Prostate gland (tissue), 2 donors: ENCODE measurements at regions not wholly inside any gene's neighbourhood (a gene's known extent, or its start where the extent isn't known, plus 50 kb on each side); places are given as distances from the start of the nearest gene placed in this dataset.

ENCODE experiments used
- DNase-seq: peaks from one replicate; pipeline ENCODE4 v3.0.0-alpha.2; 2019; ENCODE audit warnings: low spot score
- H3K27ac ChIP-seq, 2 donors: fragments of 200-600 bp; sonication (generic); 2 replicates each; pipeline ENCODE4 v1.5.1; 2017 to 2019
- H3K27me3 ChIP-seq: fragments of 200-600 bp; sonication (generic); replicated peaks from 2 replicates; pipeline ENCODE4 v1.5.1; 2019; ENCODE audit not compliant: insufficient read depth
- H3K36me3 ChIP-seq, 2 donors: fragments of 200-600 bp; sonication (generic); 1 replicate in 1 of 2; 2 replicates in 1 of 2; pipeline versions ENCODE4 v1.5.1 to v1.8.1; 2017 to 2019
- H3K4me1 ChIP-seq: fragments of 200-600 bp; sonication (generic); replicated peaks from 2 replicates; pipeline ENCODE4 v1.5.1; 2019
- H3K4me3 ChIP-seq, 2 donors: fragments of 200-600 bp; sonication (generic); 2 replicates each; pipeline ENCODE4 v1.5.1; 2017 to 2019
- H3K9me3 ChIP-seq: fragments of 200-600 bp; sonication (generic); 2 replicates; pipeline ENCODE4 v1.5.1; 2017
- CTCF ChIP-seq, 4 experiments: fragments of 200-600 bp in 2 of 4; fragments of 450-650 bp in 2 of 4; sonication (generic) in 2 of 4; IDR thresholded peaks; 1 replicate in 3 of 4; 2 replicates in 1 of 4; pipeline ENCODE4 v1.5.1; 2016 to 2019; ENCODE audit warnings: antibody characterized with exemption in 4 of 4, mild to moderate bottlenecking in 2 of 4, moderate library complexity in 2 of 4
- POLR2A ChIP-seq: fragments of 450-650 bp; IDR thresholded peaks from one replicate; pipeline ENCODE4 v1.6.1; 2016; ENCODE audit warnings: antibody characterized with exemption, mild to moderate bottlenecking
- POLR2AphosphoS5 ChIP-seq: sonication (generic); formaldehyde crosslinking; IDR thresholded peaks from one replicate; pipeline ENCODE4 v1.6.1; 2017; ENCODE audit warnings: antibody characterized with exemption
- WGBS: methylation state at CpG from one replicate; pipeline ENCODE4 v1.1.5; 2018; 5-methylcytosine and 5-hydroxymethylcytosine counted together
- intact Hi-C: fragments of 100-400 bp; cut with DNase I; formaldehyde crosslinking; loops from one replicate; pipeline ENCODE4 v1.14.2; 2022

GRCh38 chr11:112563808-112564207 lies 303.1 kb upstream of the PLET1 start:
- WGBS = 66% methylated on average over 5 of the region's 5 CpGs
- H3K27me3 ChIP-seq = no peaks in the 10 kb centered on the region
- no peak for DNase-seq
- TF ChIP-seq CTCF (IDR thresholded peaks at IDR 0.05) = no peak
- TF ChIP-seq POLR2AphosphoS5 = no peak
- no peak for TF ChIP-seq POLR2A
- H3K36me3 ChIP-seq = no peaks in the 10 kb centered on the region
- intact Hi-C loops = no loop called here
- peak overlapping the region; percentile 10 to 35 for H3K27ac ChIP-seq
- H3K4me3 ChIP-seq = no peak overlapping the region
- H3K4me1 ChIP-seq = no peaks in the 10 kb centered on the region
- H3K9me3 ChIP-seq = no peaks in the 10 kb centered on the region

GRCh38 chr11:112564228-112564955 lies 303.7 kb upstream of the PLET1 start:
- H3K9me3 ChIP-seq = no peaks in the 10 kb centered on the region
- WGBS = 32% methylated on average over 3 of the region's 3 CpGs
- no peak for TF ChIP-seq CTCF (IDR thresholded peaks at IDR 0.05)
- peak; percentile 72 for TF ChIP-seq POLR2AphosphoS5
- no peak for TF ChIP-seq POLR2A
- H3K27ac ChIP-seq = peak overlapping the region; percentile 45 to 55
- H3K27me3 ChIP-seq = no peaks in the 10 kb centered on the region
- no peaks in the 10 kb centered on the region for H3K4me1 ChIP-seq
- intact Hi-C loops = no loop called here
- no peaks in the 10 kb centered on the region for H3K36me3 ChIP-seq
- no peak overlapping the region for H3K4me3 ChIP-seq
- DNase-seq = peak; percentile 12

GRCh38 chr11:112565551-112565950 lies 304.9 kb upstream of the PLET1 start:
- Histone ChIP-seq H3K27ac (peak overlapping the region in 1 of 2 donors; percentile 45), H3K27me3 (no peaks in the 10 kb centered on the region), H3K4me1 (no peaks in the 10 kb centered on the region), H3K36me3 (no peaks in the 10 kb centered on the region), H3K9me3 (no peaks in the 10 kb centered on the region), H3K4me3 (no peak overlapping the region)
- 74% methylated on average over 5 of the region's 5 CpGs for WGBS
- no peak for TF ChIP-seq POLR2AphosphoS5
- no peak for TF ChIP-seq CTCF (IDR thresholded peaks at IDR 0.05)
- no peak for TF ChIP-seq POLR2A
- no peak for DNase-seq
- intact Hi-C loops = no loop called here

- 72% methylated on average over 2 of the region's 2 CpGs for WGBS
- Histone ChIP-seq H3K4me1 (no peaks in the 10 kb centered on the region), H3K9me3 (no peaks in the 10 kb centered on the region), H3K27ac (no peak overlapping the region), H3K27me3 (no peaks in the 10 kb centered on the region), H3K36me3 (no peaks in the 10 kb centered on the region), H3K4me3 (no peak overlapping the region)
- no peak for TF ChIP-seq CTCF (IDR thresholded peaks at IDR 0.05)
- intact Hi-C loops = no loop called here
- no peak for DNase-seq
Observed at GRCh38 chr11:112566124-112566523, 305.5 kb upstream of the PLET1 start.

GRCh38 chr11:112570333-112570732 lies 309.7 kb upstream of the PLET1 start:
- no peaks in the 10 kb centered on the region for H3K9me3 ChIP-seq
- H3K27ac ChIP-seq = no peak overlapping the region
- intact Hi-C loops = no loop called here
- H3K4me3 ChIP-seq = no peak overlapping the region
- no peaks in the 10 kb centered on the region for H3K4me1 ChIP-seq
- 45% methylated on average over 6 of the region's 6 CpGs for WGBS
- no peaks in the 10 kb centered on the region for H3K27me3 ChIP-seq
- DNase-seq = no peak
- TF ChIP-seq POLR2A = no peak
- TF ChIP-seq CTCF (IDR thresholded peaks at IDR 0.05) = no peak
- no peak for TF ChIP-seq POLR2AphosphoS5
- H3K36me3 ChIP-seq = no peaks in the 10 kb centered on the region
